Upper lobe of left lung (tissue), 6 donors: ENCODE measurements at regions not wholly inside any gene's neighbourhood (a gene's known extent, or its start where the extent isn't known, plus 50 kb on each side); places are given as distances from the start of the nearest gene placed in this dataset.
A peak's percentile ranks its signal among the peaks of the same experiment; 100 is the strongest.
"Not testable (repeated sequence)": the region's sequence is repeated elsewhere in the genome, so short reads cannot be mapped to it uniquely, and the experiment has no call there.

ENCODE experiments used
- ATAC-seq, 2 donors: fragments of 200-7000 bp; cut with Tn5 transposase; one replicate each; pipeline ENCODE4 v1.9.1; 2022; ENCODE audit warnings: mild to moderate bottlenecking in 2 of 2, moderate library complexity in 2 of 2; ENCODE audit not compliant: low FRiP score in 2 of 2
- DNase-seq, 2 donors: peaks; one replicate each; pipeline ENCODE4 v3.0.0-alpha.2; 2019 to 2020
- H3K27ac ChIP-seq, 4 donors: fragments of 200-600 bp; sonication (generic); one replicate each; pipeline ENCODE4 v1.5.1; 2016 to 2019
- H3K27me3 ChIP-seq, 4 donors: fragments of 200-600 bp; sonication (generic); one replicate each; pipeline ENCODE4 v1.5.1; 2017 to 2019
- H3K36me3 ChIP-seq, 4 donors: fragments of 200-600 bp; sonication (generic); one replicate each; pipeline ENCODE4 v1.5.1; 2016 to 2019
- H3K4me1 ChIP-seq, 4 donors: fragments of 200-600 bp; sonication (generic); one replicate each; pipeline ENCODE4 v1.5.1; 2018 to 2019
- H3K4me3 ChIP-seq, 4 donors: fragments of 200-600 bp; sonication (generic); one replicate each; pipeline ENCODE4 v1.5.1; 2017 to 2019; ENCODE audit warnings: mild to moderate bottlenecking in 2 of 4, moderate library complexity in 1 of 4
- H3K9me3 ChIP-seq, 4 donors: fragments of 200-600 bp; sonication (generic); one replicate each; pipeline ENCODE4 v1.5.1; 2018 to 2019
- EP300 ChIP-seq, 4 donors: sonication (generic); formaldehyde crosslinking; IDR thresholded peaks; one replicate each; pipeline ENCODE4 v1.5.1; 2017; ENCODE audit warnings: antibody characterized with exemption in 4 of 4, control low read depth in 2 of 4
- POLR2A ChIP-seq, 4 donors: fragments of 450-650 bp; IDR thresholded peaks; one replicate each; pipeline ENCODE4 v1.5.1; 2016 to 2017; ENCODE audit warnings: antibody characterized with exemption in 4 of 4, mild to moderate bottlenecking in 2 of 4
- POLR2AphosphoS5 ChIP-seq, 2 donors: sonication (generic); formaldehyde crosslinking; IDR thresholded peaks; one replicate each; pipeline ENCODE4 v1.5.1; 2017; ENCODE audit warnings: antibody characterized with exemption in 2 of 2
- WGBS, 2 donors: methylation state at CpG; one replicate each; pipeline ENCODE4 v1.1.5; 2017 to 2018; 5-methylcytosine and 5-hydroxymethylcytosine counted together
- TF ChIP-seq, protein P1 (sequence below), 6 experiments: fragments of 450-650 bp in 4 of 6; fragments of 200-600 bp in 2 of 6; sonication (generic) in 2 of 6; IDR thresholded peaks; one replicate each; pipeline ENCODE4 v1.5.1; 2016 to 2019; ENCODE audit warnings: antibody characterized with exemption in 6 of 6
- donor health status: DM: no; HTN: no; CAD: no; lungs with moderate emphysema.
- donor health status: DM: no; HTN: yes; CAD: no; lungs with severe emphysema.

DNA sequence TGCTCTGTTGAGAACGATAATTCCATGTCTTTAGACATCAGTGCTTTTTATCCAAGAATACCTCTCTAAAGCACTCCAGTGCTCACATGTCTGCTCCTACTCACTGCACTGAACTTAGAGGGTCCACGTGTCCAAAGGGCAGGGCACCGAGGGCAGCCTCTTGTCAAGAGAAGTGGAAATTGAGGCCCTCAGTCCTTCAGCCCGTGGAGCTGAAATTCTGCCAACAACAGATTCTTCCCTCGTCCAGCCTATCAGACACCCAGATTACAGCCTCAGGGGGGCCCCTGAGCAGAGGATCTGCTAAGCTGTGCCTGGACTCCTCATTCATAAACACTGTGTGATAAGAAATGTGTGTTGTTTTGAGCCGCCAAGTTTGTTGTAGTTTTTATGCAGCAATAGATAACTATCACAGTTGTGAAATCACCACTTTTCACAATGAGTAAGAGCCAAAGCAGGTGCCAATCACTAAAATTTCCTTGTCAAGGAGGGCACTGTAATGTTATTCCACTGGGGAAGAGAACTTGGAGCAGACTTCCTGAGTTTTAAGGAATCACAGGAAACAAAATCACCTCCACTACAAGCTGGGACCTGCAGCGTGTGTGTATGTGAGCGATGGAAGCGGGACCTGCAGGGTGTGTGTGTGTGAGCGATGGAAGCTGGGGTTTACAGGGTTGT lies 58.8 kb upstream of the IGFBPL1 start:
- no peaks in the 10 kb centered on the region for H3K36me3 ChIP-seq
- ATAC-seq: no peak
- DNase-seq: no peak
- TF ChIP-seq EP300 (IDR thresholded peaks at IDR 0.05): no peak
- TF ChIP-seq, protein P1, sequence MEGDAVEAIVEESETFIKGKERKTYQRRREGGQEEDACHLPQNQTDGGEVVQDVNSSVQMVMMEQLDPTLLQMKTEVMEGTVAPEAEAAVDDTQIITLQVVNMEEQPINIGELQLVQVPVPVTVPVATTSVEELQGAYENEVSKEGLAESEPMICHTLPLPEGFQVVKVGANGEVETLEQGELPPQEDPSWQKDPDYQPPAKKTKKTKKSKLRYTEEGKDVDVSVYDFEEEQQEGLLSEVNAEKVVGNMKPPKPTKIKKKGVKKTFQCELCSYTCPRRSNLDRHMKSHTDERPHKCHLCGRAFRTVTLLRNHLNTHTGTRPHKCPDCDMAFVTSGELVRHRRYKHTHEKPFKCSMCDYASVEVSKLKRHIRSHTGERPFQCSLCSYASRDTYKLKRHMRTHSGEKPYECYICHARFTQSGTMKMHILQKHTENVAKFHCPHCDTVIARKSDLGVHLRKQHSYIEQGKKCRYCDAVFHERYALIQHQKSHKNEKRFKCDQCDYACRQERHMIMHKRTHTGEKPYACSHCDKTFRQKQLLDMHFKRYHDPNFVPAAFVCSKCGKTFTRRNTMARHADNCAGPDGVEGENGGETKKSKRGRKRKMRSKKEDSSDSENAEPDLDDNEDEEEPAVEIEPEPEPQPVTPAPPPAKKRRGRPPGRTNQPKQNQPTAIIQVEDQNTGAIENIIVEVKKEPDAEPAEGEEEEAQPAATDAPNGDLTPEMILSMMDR (IDR thresholded peaks at IDR 0.05): no peak
- TF ChIP-seq POLR2AphosphoS5 (IDR thresholded peaks at IDR 0.05): no peak
- TF ChIP-seq POLR2A (IDR thresholded peaks at IDR 0.05): no peak
- WGBS, 2 donors: 35 to 37% methylated on average over 10 of the region's 10 CpGs
- H3K27ac ChIP-seq: no peak overlapping the region
- no peaks in the 10 kb centered on the region for H3K27me3 ChIP-seq
- H3K4me1 ChIP-seq: no peaks in the 10 kb centered on the region
- H3K9me3 ChIP-seq: no peaks in the 10 kb centered on the region
- no peak overlapping the region for H3K4me3 ChIP-seq

- Histone ChIP-seq H3K27me3 (no peaks in the 10 kb centered on the region), H3K36me3 (no peaks in the 10 kb centered on the region), H3K9me3 (no peaks in the 10 kb centered on the region), H3K27ac (no peak overlapping the region), H3K4me3 (no peak overlapping the region), H3K4me1 (no peaks in the 10 kb centered on the region)
- DNase-seq: peak in 1 of 2 donors; percentile 70
- 89 to 95% methylated on average over 22 of the region's 22 CpGs for WGBS, 2 donors
- TF ChIP-seq, protein P1 (IDR thresholded peaks at IDR 0.05): no peak
- TF ChIP-seq EP300 (IDR thresholded peaks at IDR 0.05): no peak
- no peak for TF ChIP-seq POLR2AphosphoS5 (IDR thresholded peaks at IDR 0.05)
- no peak for TF ChIP-seq POLR2A (IDR thresholded peaks at IDR 0.05)
- peak in 1 of 2 donors; percentile 28 for ATAC-seq
These were observed 54.0 kb upstream of the IGFBPL1 start for GRCh38 chr9:38478211-38478610.

GRCh38 chr9:38474476-38474875 lies 50.2 kb upstream of the IGFBPL1 start:
- not testable (repeated sequence) for H3K27me3 ChIP-seq, H3K4me3 ChIP-seq, H3K9me3 ChIP-seq, H3K27ac ChIP-seq, DNase-seq, H3K36me3 ChIP-seq, ATAC-seq, H3K4me1 ChIP-seq
- WGBS, 2 donors: 75 to 79% methylated on average over 4 of the region's 4 CpGs
